ENCODE measurements at regions not wholly inside any gene's neighbourhood (a gene's known extent, or its start where the extent isn't known, plus 50 kb on each side); places are given as distances from the start of the nearest gene placed in this dataset.

GRCh38 chrX:63855896-63856295, 70.9 kb upstream of the ARHGEF9 start:
- in situ Hi-C loops (cut with HindIII; ENCODE audit: low sequenced_read_pairs), result no loop called here

GRCh38 chrX:63835361-63835760, 50.3 kb upstream of the ARHGEF9 start:
- TF ChIP-seq CTCF (IDR thresholded peaks at IDR 0.05; ENCODE audit: low read depth, low read length), result no peak
- DNase-seq (ENCODE audit: low read depth, low spot score), result no peak
- in situ Hi-C loops (cut with HindIII; ENCODE audit: low sequenced_read_pairs), result no loop called here
- H3K4me3 ChIP-seq (ENCODE audit: low read depth, low read length), result no peak overlapping the region

More at GRCh38 chrX:63855896-63856295, 70.9 kb upstream of the ARHGEF9 start:
- DNase-seq (ENCODE audit: low read depth, low spot score), result peak; percentile 14
- no peak for TF ChIP-seq CTCF (IDR thresholded peaks at IDR 0.05; ENCODE audit: low read depth, low read length)
- no peak overlapping the region for H3K4me3 ChIP-seq (ENCODE audit: low read depth, low read length)
